IMR-90 (cell line): ENCODE measurements at regions not wholly inside any gene's neighbourhood (a gene's known extent, or its start where the extent isn't known, plus 50 kb on each side); places are given as distances from the start of the nearest gene placed in this dataset.

Source experiments
- ATAC-seq: fragments of 200-7000 bp; cut with Tn5 transposase; 2 replicates; pipeline ENCODE4 v1.9.1; 2020; ENCODE audit warnings: low read depth, mild to moderate bottlenecking, moderate library complexity
- BruUV-seq: library from RNA; stranded (reverse); fragments of 400-500 nt; replicated peaks from 2 replicates; lab custom pipeline; 2021; lab: Mats Ljungman, UMichigan
- CTCF ChIA-PET: fragments of 300-600 bp; formaldehyde crosslinking; extraction: SDS; loops from one replicate; lab custom pipeline; 2021; ENCODE audit warnings: antibody characterized with exemption; lab: Yijun Ruan, JAX
- POLR2A ChIA-PET: fragments of 300-600 bp; sonication (Branson Sonifier 250); formaldehyde crosslinking; loops from one replicate; lab custom pipeline; 2022; ENCODE audit warnings: antibody characterized with exemption; ENCODE audit not compliant: unreplicated experiment; lab: Charles Lee
- DNase-seq: peaks from one replicate; pipeline ENCODE4 v3.0.0; 2013
- H2AFZ ChIP-seq: replicated peaks from 2 replicates; pipeline ENCODE3; 2013; ENCODE audit warnings: low read length, mild to moderate bottlenecking; ENCODE audit not compliant: poor library complexity
- H2AK5ac ChIP-seq: 2 replicates; pipeline ENCODE4 v1.6.1; 2013; ENCODE audit warnings: low read depth, low read length, inconsistent platforms
- H2AK9ac ChIP-seq: replicated peaks from 2 replicates; pipeline ENCODE3; 2013; ENCODE audit warnings: mild to moderate bottlenecking, low read depth, low read length, moderate library complexity; ENCODE audit not compliant: poor library complexity
- H2BK120ac ChIP-seq: 2 replicates; pipeline ENCODE4 v1.6.1; 2013; ENCODE audit warnings: low read depth, low read length, inconsistent platforms
- H2BK15ac ChIP-seq: 3 replicates; pipeline ENCODE4 v1.6.1; 2013; ENCODE audit warnings: low read depth, low read length, inconsistent platforms
- H2BK20ac ChIP-seq: 2 replicates; pipeline ENCODE4 v1.6.1; 2013; ENCODE audit warnings: low read depth, mild to moderate bottlenecking, inconsistent platforms, low read length, moderate library complexity
- H2BK5ac ChIP-seq: 2 replicates; pipeline ENCODE4 v1.6.1; 2013; ENCODE audit warnings: mild to moderate bottlenecking, low read depth, low read length, inconsistent platforms; ENCODE audit not compliant: poor library complexity, severe bottlenecking
- H3K14ac ChIP-seq: replicated peaks from 2 replicates; pipeline ENCODE4 v1.6.1; 2013; ENCODE audit warnings: low read depth, low read length, inconsistent platforms
- H3K18ac ChIP-seq: 2 replicates; pipeline ENCODE4 v1.6.1; 2013; ENCODE audit warnings: low read depth, low read length, control low read depth
- H3K23ac ChIP-seq: 2 replicates; pipeline ENCODE4 v1.6.1; 2013; ENCODE audit warnings: low read depth, low read length, inconsistent platforms
- H3K27ac ChIP-seq: 2 replicates; pipeline ENCODE4 v1.5.1; 2013; ENCODE audit warnings: mild to moderate bottlenecking, control low read depth, low read length; ENCODE audit not compliant: insufficient read depth
- H3K27me3 ChIP-seq: 2 replicates; pipeline ENCODE4 v1.6.1; 2013; ENCODE audit warnings: low read length; ENCODE audit not compliant: control insufficient read depth, insufficient read depth
- H3K36me3 ChIP-seq: 2 replicates; pipeline ENCODE4 v1.6.1; 2013; ENCODE audit warnings: low read length, mixed read lengths; ENCODE audit not compliant: control insufficient read depth, insufficient read depth
- H3K4ac ChIP-seq: 2 replicates; pipeline ENCODE4 v1.6.1; 2013; ENCODE audit warnings: low read depth, low read length, inconsistent platforms
- H3K4me1 ChIP-seq: 2 replicates; pipeline ENCODE4 v1.6.1; 2013; ENCODE audit warnings: low read length, mixed read lengths; ENCODE audit not compliant: control insufficient read depth, insufficient read depth
- H3K4me2 ChIP-seq: 2 replicates; pipeline ENCODE4 v1.6.1; 2013; ENCODE audit warnings: low read depth, mild to moderate bottlenecking, control low read depth, low read length, moderate library complexity
- H3K4me3 ChIP-seq: 2 replicates; pipeline ENCODE4 v1.5.1; 2013; ENCODE audit warnings: low read depth, mild to moderate bottlenecking, control low read depth, low read length, moderate library complexity; ENCODE audit not compliant: insufficient read depth
- H3K56ac ChIP-seq: 2 replicates; pipeline ENCODE4 v1.6.1; 2013; ENCODE audit warnings: low read length, inconsistent platforms; ENCODE audit not compliant: insufficient read depth; ENCODE audit errors: extremely low read depth
- H3K79me1 ChIP-seq, 2 experiments: 2 replicates each; pipeline ENCODE4 v1.6.1; 2013; ENCODE audit warnings: low read length in 2 of 2, inconsistent platforms in 1 of 2, low read depth in 1 of 2
- H3K9ac ChIP-seq: 2 replicates; pipeline ENCODE4 v1.6.1; 2013; ENCODE audit warnings: low read depth, low read length, control low read depth
- H3K9me1 ChIP-seq: 2 replicates; pipeline ENCODE4 v1.6.1; 2013; ENCODE audit warnings: low read length, inconsistent platforms; ENCODE audit not compliant: insufficient read depth
- H3K9me3 ChIP-seq: 2 replicates; pipeline ENCODE4 v1.6.1; 2013; ENCODE audit warnings: low read length; ENCODE audit not compliant: control insufficient read depth, insufficient read depth
- H4K20me1 ChIP-seq: 2 replicates; pipeline ENCODE4 v1.6.1; 2013; ENCODE audit warnings: low read length, inconsistent platforms; ENCODE audit not compliant: insufficient read depth
- H4K5ac ChIP-seq: 2 replicates; pipeline ENCODE4 v1.6.1; 2013; ENCODE audit warnings: mild to moderate bottlenecking, low read depth, low read length, control low read depth
- H4K8ac ChIP-seq, 2 experiments: 2 replicates each; pipeline ENCODE4 v1.6.1; 2013; ENCODE audit warnings: low read depth in 2 of 2, low read length in 2 of 2, control low read depth in 1 of 2, inconsistent platforms in 1 of 2
- H4K91ac ChIP-seq: 2 replicates; pipeline ENCODE4 v1.6.1; 2013; ENCODE audit warnings: low read depth, low read length, inconsistent platforms; ENCODE audit not compliant: insufficient read depth
- BHLHE40 ChIP-seq: fragments of 150-350 bp; IDR thresholded peaks from 2 replicates; pipeline ENCODE4 v1.6.1; 2016; ENCODE audit warnings: mild to moderate bottlenecking, low read depth, low read length
- CEBPB ChIP-seq: IDR thresholded peaks from 2 replicates; pipeline ENCODE4 v1.6.1; 2012; ENCODE audit warnings: low read depth, low read length, improper control_type of control experiment
- CHD1 ChIP-seq: IDR thresholded peaks from 2 replicates; pipeline ENCODE4 v1.6.1; 2012; ENCODE audit warnings: low read depth, low read length, improper control_type of control experiment
- MAFK ChIP-seq: IDR thresholded peaks from 2 replicates; pipeline ENCODE4 v1.6.1; 2012; ENCODE audit warnings: low read depth, low read length, improper control_type of control experiment
- MAZ ChIP-seq: IDR thresholded peaks from 2 replicates; pipeline ENCODE4 v1.6.1; 2012; ENCODE audit warnings: low read depth, mild to moderate bottlenecking, low read length, improper control_type of control experiment, moderate library complexity, borderline replicate concordance
- MXI1 ChIP-seq: IDR thresholded peaks from 2 replicates; pipeline ENCODE4 v1.6.1; 2012; ENCODE audit warnings: low read depth, mild to moderate bottlenecking, low read length, moderate library complexity, borderline replicate concordance
- NFE2L2 ChIP-seq: fragments of 150-350 bp; IDR thresholded peaks from 2 replicates; pipeline ENCODE4 v1.6.1; 2016; ENCODE audit warnings: low read depth, mild to moderate bottlenecking, low read length
- POLR2A ChIP-seq: IDR thresholded peaks from 2 replicates; pipeline ENCODE4 v1.6.1; 2012; ENCODE audit warnings: mild to moderate bottlenecking, low read depth, low read length
- RAD21 ChIP-seq: IDR thresholded peaks from 2 replicates; pipeline ENCODE4 v1.6.1; 2012; ENCODE audit warnings: low read length, improper control_type of control experiment
- RCOR1 ChIP-seq: IDR thresholded peaks from 2 replicates; pipeline ENCODE4 v1.6.1; 2012; ENCODE audit warnings: mild to moderate bottlenecking, low read length, improper control_type of control experiment; ENCODE audit not compliant: insufficient replicate concordance
- RFX5 ChIP-seq: IDR thresholded peaks from 2 replicates; pipeline ENCODE4 v1.8.0; 2012; ENCODE audit warnings: low read depth, mild to moderate bottlenecking, low read length, moderate library complexity
- SMC3 ChIP-seq: fragments of 150-350 bp; IDR thresholded peaks from 2 replicates; pipeline ENCODE4 v1.6.1; 2016; ENCODE audit warnings: low read depth, mild to moderate bottlenecking, antibody characterized with exemption, low read length, moderate library complexity
- USF2 ChIP-seq: fragments of 150-350 bp; IDR thresholded peaks from 2 replicates; pipeline ENCODE4 v1.6.1; 2017; ENCODE audit warnings: mild to moderate bottlenecking, antibody characterized with exemption, low read length, low read depth
- WGBS, 2 experiments: methylation state at CpG; one replicate each; pipeline versions ENCODE4 v1.1.5 to v1.1.7; 2013; ENCODE audit warnings: missing lambda C conversion rate in 2 of 2; ENCODE audit not compliant: insufficient read length in 1 of 2; ENCODE audit errors: extremely low coverage in 2 of 2; 5-methylcytosine and 5-hydroxymethylcytosine counted together
- dilution Hi-C: fragments of 300-500 bp; cut with HindIII; formaldehyde crosslinking; loops from one replicate; pipeline ENCODE4 v1.14.3; 2018; ENCODE audit warnings: low sequenced_read_pairs; ENCODE audit not compliant: unreplicated experiment
- in situ Hi-C: fragments of 300-500 bp; cut with MboI; formaldehyde crosslinking; loops from 3 replicates; pipeline ENCODE4 v1.14.3; 2019; ENCODE audit warnings: low sequenced_read_pairs, inconsistent platforms, mixed read lengths
- intact Hi-C: fragments of 100-400 bp; cut with micrococcal nuclease; formaldehyde crosslinking; loops from 2 replicates; pipeline ENCODE4 v1.10.0; 2022

- no TSS peak for BruUV-seq
- H2AK5ac ChIP-seq: no peak overlapping the region
- H2BK120ac ChIP-seq: no peak overlapping the region
- H2BK15ac ChIP-seq: no peak overlapping the region
- H3K4me1 ChIP-seq: no peaks in the 10 kb centered on the region; the same call in 1 of the 2 replicates
- no peak overlapping the region for H3K9ac ChIP-seq
- no peak overlapping the region for H3K4me2 ChIP-seq
- no peak overlapping the region for H4K5ac ChIP-seq
- H3K36me3 ChIP-seq: no peaks in the 10 kb centered on the region
- peaks cover 12% of the 10 kb centered on the region; the same call in 1 of the 2 replicates for H3K27me3 ChIP-seq
- POLR2A ChIA-PET: interaction anchor here (0.6 kb wide), 1 partner anchor 9 kb away, joined by 3 read pairs; no protein-coding TSS in a partner anchor
- no peaks in the 10 kb centered on the region for H4K20me1 ChIP-seq
- H4K8ac ChIP-seq: no peak overlapping the region
- no peak overlapping the region for H3K27ac ChIP-seq
- dilution Hi-C loops (no loop called here), in situ Hi-C loops (no loop called here), intact Hi-C loops (loop anchor here (5.0 kb wide), 1 partner anchor 121 kb away; no protein-coding TSS in a partner anchor)
- no peak overlapping the region for H3K4ac ChIP-seq
- WGBS, 2 experiments: no CpG with 5 or more reads among the region's 1 CpG
- H2AFZ ChIP-seq: no peak overlapping the region
- no peaks in the 10 kb centered on the region for H3K79me1 ChIP-seq
- no peak overlapping the region for H2BK5ac ChIP-seq
- H3K4me3 ChIP-seq: no peak overlapping the region
- H3K56ac ChIP-seq: no peak overlapping the region
- no peak overlapping the region; the same call in 1 of the 2 replicates for H2BK20ac ChIP-seq
- H3K9me3 ChIP-seq: no peaks in the 10 kb centered on the region
- DNase-seq: no peak
- TF ChIP-seq MAFK: no peak
- no peak for TF ChIP-seq RAD21
- TF ChIP-seq POLR2A: no peak
- no peak for TF ChIP-seq USF2
- no peak for TF ChIP-seq CEBPB
- TF ChIP-seq MAZ: no peak
- no peak for TF ChIP-seq NFE2L2
- no peak for TF ChIP-seq CHD1
- no peak for TF ChIP-seq RFX5
- no peak for TF ChIP-seq MXI1
- no peak for TF ChIP-seq RCOR1
- no peak for TF ChIP-seq SMC3
- no peak for TF ChIP-seq BHLHE40
- no peak overlapping the region for H2AK9ac ChIP-seq
- CTCF ChIA-PET: no interaction called here
- H4K91ac ChIP-seq: no peak overlapping the region
- no peak overlapping the region for H3K18ac ChIP-seq
- H3K9me1 ChIP-seq: no peaks in the 10 kb centered on the region
- ATAC-seq: no peak
- H3K23ac ChIP-seq: no peak overlapping the region
- no peak overlapping the region for H3K14ac ChIP-seq
These were observed 127.0 kb upstream of the SNX19 start for GRCh38 chr11:131043251-131043650.
